Hypothalamus (tissue), 51 donors: ENCODE measurements at regions not wholly inside any gene's neighbourhood (a gene's known extent, or its start where the extent isn't known, plus 50 kb on each side); places are given as distances from the start of the nearest gene placed in this dataset.

ENCODE experiments used
- DNase-seq, 51 donors: peaks; one replicate each; lab custom pipeline; 2025; lab: John Stamatoyannopoulos, UW

DNA sequence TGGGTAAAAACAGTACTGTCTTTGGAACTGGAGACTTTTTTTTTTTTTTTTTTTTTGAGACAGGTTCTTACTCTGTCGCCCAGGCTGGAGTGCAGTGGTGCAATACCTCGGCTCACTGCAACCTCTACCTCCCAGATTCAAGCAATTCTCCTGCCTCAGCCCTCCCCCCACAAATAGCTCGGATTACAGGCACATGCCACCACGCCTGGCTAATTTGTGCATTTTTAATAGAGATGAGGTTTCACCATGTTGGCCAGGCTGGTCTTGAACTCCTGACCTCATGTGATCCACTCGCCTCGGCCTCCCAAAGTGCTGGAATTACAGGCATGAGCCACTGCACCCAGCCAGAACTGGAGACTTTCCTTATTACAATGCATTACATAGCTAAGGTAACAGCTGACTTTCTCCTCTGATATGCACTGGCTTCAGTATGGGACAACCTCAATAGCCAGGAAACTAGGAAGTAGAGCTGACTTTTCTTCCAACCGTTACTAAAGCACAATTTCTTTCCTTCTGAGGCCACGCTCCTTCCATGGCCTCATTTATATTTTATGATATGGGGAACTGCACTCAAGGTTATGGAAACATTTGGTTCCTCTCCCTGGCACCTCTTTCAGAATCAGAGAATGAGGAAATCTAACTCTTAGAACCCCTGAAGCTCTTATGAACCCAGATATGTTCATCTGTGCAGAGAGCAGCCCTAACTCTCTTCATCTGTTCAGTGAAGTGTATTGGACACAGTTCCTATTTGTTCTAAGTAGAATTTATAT, 53.5 kb upstream of the FAM9B start:
- DNase-seq = no peak

DNA sequence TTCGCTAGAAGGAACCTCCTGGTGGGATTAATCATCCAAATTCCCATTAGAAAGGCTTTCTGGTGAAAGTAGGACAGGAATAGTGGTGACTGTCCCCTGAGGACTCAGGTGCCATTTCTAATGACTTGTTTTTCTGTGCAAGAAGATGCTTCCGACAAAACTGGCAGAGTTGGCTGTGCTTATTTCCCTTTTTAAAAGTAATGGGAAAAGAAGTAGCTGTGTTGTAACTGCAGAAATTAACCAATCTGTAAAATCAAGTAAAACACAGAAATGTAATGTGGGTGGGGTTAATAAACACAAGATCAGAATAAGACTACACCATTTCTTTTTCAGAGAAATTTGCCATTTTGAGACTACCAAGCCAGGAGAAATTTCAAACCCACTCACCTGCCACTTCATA, 55.0 kb upstream of the FAM9B start:
- no peak for DNase-seq

DNA sequence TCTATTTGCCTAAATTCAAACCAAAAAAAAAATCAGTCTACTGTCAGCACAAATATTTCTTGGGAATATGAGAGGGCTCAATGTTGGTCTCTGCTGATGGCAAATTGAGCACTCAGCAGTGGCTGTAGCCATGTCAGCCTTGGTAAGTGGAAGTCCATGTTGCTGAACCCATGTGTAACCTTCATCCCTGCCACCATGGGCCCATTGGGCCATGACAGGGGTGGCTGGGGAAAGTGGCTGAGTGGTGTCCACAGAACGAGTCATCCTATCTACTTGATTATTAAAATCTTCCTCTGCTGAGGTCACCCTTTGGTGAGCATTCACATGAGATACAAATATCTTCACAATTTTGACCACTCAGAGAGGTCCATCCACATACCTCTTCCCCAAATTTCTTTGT, 56.8 kb upstream of the FAM9B start:
- no peak for DNase-seq

DNA sequence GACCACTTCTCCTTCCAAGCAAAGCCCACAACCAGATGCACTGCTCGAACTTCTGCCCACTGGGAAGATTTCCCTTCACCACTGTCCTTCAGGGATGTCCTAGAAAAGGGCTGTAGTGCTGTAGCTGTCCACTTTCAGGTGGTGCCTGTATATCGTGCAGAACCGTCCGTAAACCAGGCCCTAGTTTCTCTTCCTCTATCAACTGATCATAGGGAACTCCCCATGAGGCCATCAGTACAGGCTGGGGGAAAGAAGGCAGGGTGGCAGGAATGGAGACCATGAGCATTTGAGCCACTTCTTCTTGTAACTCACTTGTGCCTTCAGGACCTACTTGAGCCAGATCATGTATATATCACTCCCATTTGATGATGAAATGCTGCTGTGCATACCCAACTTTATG, 57.3 kb upstream of the FAM9B start:
- no peak for DNase-seq

DNA sequence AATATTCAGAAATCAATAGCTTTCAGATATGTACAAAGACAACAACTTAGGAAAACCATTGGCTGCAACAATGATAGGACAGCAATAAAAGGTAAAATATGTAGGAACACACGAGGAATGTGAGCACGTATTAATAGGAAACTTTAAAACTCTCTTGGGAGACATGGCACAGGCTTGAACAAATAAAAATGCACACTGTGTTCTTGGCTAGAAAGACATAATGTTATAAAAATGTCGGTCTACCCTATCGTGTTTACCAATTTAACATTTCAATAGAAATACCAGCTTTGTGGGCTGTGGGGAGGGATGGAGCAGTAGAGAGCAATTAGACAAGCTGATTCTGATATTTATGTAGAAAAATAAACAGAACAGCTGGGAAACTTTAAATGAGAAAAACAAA, 69.0 kb upstream of the FAM9B start:
- no peak for DNase-seq

DNA sequence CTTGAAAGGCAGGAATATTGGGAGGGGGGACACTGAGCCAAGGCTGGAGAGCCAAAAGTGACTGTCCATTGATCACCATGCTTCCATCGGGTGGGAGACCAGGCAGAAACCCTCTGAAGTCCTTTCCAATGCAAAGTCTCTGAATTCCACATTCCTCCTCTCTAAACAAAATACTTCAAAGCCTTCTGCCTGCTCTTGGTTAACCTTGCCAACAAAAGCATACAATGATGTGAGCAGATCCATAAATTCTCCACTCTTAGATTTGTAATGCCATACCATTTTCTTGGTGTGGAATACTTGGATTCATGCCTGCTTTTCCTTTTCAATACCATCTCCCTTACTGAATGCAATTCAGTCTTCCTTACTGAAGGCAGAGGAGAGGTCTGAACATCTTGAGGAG, 74.1 kb upstream of the FAM9B start:
- DNase-seq = no peak

DNA sequence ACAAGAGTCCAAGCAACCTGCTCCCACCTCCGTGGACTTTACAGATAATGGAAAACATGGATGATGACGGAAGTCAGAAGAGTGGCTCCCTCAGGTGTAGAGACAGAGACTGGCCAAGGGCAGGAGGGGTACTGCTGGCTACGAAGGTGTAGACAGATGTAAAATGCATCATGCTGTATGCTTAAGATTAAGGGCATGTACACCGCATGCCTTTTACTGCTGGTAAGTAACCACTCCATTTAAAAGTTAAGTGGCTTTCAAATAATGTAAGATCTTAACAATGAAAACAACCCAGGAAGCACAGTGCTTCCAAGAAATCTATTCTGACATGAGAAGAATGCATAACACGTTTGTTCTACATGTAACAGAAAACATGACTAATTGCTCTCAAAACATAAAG, 76.9 kb upstream of the FAM9B start:
- no peak for DNase-seq

DNA sequence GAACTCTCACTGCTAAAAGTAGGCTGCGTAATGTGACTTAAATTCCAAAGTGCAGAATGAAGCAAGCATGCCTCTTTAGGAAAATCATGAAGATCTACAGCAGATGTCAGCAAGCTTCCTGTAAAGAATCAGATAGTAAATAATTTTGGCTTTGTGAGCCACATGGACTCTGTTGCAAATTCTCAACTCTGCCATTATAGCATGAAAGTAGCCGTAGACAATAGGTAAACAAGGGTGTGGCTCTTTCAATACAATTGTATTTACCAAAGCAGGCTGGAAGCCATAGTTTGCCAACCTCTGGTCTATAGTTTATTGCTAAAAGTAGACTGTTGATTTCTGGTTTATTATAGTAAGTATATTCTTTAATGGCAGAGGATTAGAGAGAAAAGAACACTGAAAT, 80.3 kb upstream of the FAM9B start:
- no peak for DNase-seq

DNA sequence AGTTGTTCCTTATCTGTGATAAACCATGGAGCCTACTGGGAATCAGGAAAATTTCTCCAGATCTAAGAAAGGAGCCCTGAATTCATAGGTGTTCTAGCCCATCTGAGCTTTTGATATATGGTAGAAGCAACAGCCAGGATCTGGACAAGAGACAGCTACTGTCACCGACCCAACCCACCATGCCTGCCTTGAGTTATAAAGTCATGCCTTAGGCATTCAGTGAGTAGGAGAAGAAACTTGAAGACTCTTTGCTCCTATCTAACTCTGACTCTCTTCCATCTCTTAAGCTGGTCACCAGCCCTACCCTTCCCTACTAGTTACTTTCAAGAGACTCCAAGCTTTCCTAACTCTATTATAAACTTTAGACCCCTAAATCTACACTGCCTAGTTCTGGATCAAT, 83.9 kb upstream of the FAM9B start:
- DNase-seq = no peak

DNA sequence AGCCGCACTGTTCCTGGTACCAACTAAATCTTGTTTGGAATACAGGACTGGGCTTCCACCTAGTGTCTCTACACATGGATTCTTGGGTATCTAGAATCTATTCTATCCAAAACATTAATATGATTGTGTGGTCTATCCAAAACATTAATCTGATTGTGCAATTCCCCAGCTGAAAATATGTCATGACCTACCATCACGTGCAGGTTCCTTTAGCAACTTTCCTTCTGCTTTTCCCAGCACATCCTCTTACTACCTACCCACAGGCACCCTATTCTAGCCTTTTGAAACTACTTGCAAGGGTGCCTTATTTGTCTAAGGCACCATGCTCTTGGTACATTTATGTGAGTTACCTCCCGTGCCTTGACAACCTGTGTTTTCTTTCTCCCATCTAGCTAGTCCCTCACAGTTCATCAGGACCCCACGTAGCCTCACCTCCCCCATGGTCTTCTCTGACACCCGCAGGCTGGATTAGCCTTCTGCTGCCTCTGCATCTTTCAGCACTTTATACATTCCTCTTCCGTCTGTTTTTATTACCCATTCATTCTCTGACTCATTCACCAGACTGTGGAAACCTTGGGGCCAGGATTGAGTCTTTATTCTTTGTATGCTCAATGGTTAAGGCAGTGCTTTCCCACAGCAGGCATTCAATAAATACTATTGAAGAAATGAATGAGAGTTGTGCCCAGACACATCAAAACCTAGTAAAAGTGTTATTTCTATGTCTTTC, 88.8 kb upstream of the FAM9B start:
- DNase-seq = no peak

DNA sequence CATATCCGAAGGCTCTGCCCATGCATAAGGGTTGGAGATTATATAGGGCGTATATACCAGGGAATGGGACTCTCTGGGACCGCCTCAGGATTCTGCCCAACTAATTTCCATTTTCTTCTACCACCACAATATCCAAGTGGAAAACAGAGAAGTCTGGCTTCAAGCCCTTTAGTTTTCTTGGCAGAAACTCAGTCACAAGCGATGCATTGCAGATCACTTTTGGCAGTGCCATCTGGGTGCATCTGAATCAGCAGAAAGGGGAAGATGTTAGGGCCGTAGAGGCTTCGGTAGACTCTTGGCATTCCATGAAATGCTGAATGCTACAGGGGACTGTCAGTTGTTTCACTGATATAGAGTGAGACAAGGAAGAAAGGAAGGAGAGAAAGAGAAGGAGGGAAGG, 94.1 kb upstream of the FAM9B start:
- peak in 2 of 51 donors; percentile 0 to 15 for DNase-seq

DNA sequence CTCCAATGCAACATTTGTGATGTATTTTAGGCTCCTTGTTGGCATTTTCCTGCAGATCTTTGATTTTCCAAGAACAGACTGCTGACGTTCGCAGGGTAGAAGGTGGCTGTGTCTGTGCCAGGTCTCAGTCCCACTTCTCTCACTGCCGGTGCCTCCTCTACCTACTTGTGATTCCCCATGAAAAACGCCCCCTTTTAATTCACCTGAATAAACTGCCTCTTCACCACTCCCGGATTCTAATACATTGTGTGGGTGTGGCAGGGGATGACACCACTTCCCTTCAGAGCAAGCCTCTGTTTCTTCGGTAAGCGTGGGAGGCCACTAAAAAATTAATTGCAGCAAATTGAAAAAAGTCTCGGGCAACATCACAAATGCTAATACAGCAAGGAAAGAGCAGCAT, 96.1 kb upstream of the FAM9B start:
- DNase-seq = peak in 1 of 51 donors; percentile 1

DNA sequence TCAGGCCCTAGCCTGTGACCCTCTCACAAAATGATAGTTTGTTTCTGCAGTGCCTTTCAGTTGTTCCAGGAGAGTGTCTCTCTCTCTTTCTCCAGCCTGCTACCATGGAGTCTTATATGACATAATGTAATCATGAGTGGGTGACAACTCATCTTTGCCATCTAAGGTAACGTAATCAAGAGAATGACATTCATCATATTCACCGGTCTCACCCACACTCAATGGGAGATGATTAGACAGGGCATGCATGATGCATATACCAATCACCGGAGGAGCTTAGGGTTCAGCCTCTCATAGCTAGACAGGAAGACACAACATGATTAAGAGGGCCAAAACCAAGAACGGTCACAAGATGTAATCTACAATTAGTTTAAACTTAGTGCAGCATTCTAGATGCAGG, 97.1 kb upstream of the FAM9B start:
- no peak for DNase-seq

DNA sequence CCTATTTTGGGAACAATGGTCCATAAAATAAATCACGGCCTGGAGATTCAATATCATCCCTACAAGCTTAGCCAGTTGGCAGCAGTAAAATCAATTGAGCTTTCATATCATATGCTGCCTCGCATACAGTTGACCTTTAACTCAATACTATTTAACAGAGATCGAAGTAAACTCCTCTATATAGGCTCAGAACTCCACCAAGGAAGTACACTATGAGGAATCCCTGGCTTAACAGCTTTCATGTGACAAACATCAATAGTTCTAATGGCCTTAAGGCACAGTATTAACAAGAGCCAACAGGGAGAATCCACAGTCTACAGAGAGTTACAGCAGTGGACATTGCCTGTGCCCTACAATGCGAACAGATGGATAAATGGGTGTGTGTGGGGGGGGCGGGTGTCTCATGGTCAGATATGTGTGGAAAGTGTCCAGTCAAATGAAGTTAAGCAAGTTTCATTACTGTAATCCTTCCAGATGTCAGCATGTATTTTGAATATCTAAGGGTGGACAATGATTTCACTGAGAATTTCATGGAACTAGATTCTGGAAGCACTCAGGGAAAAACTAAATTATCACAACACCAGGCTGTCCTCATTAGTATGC, 98.2 kb upstream of the FAM9B start:
- no peak for DNase-seq

DNA sequence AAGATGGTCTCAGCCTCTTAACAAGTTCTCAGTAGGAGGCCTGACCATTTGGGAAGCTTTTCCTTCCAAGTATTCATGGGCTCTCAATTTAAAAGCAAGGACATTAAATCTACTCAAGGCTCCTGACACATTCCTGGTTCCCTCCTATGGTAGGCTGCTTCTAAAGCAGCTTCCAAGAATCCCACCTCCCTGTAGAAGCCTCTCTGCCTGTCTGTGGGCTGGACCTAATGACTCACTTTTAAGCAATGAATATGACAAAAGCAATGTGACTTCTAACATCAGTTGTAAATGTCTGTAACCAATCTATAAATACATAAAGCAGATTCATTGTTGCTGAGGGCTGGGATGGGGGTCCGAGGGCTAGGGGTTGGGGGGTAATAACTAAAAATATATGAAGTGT, 99.5 kb upstream of the FAM9B start:
- DNase-seq = no peak

DNA sequence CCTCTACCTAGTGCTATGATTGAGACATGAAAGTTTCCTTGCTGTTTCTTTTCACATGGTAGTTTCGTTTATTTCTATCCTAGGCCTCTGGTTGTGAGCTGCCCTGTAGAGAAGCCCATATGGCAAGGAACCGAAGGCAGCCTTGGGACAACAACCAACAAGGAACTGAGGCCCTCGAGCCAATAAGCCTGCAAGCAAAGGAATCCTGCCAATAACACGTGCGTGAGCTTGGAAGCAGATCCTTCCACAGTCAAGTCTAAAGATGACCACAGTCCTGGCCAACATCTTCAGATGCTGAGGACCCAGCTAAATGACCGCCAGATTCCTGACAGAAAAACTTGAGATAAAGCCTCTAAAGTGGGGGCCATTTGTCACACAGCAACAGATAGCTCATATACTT, 100.4 kb upstream of the FAM9B start:
- DNase-seq = no peak

DNA sequence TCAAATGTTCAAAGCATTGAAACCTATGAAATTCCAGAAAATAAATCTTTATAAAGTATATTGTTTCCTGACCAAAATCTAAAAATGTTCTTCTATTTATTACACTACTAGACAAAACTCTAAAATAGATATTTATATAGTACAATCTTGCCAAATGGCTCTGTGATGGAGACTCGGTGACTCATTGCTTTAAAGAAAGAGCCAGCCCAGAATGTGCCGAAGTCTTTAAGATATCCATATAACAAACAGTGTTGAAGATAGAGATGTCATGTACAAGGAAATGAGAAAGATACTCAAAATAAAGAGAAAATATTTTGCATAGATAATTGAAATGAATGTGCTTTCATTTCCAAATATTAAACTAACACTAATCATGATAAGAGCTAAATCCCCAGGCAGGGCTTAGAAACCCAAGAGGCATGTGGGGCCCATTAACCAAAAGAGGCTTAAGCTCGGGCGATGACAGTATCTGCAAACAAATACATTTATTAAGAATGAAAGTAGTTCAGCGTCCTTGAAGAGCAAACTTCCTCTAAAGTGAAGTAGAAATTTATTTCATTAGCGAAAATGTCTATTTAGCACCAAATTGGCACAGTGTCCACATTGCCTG, 102.1 kb upstream of the FAM9B start:
- DNase-seq = no peak

DNA sequence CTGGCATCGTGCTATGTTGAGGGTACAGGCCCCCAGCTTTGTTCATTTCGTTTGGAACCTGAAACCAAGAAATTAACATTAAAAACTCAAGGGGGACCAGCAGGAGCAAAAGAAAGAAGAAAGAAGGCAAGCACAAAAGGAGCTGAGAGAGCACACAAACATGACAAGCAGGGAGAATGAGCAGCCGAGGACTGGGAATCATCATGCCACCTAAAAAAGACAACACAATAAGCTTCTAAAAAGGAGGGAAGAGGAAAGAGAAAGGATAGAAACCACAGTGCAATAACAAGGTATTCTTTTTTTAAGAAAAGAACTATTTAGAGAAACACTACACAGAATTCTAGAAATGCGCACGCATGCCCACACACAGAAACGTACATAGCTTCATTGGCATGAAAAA, 103.2 kb upstream of the FAM9B start:
- DNase-seq = no peak

DNA sequence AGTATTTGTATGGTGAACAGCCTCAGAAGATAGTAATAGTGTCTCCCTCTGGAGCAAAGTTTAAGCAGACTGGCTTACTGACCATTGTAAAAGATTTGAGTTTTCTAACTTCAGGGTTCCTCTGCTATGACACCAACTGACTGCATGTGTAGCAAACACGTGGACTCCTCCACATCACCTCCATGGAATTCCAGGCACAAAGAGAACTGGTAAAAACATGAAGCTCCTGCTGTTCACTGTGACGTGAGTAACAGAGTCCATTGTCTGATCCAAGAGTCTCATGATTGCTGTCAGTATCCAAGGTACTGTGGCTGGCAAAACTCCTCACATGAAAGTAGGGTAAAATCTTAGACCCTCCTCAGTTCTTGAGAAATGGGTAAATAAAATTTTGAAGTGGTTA, 107.6 kb upstream of the FAM9B start:
- DNase-seq = no peak

DNA sequence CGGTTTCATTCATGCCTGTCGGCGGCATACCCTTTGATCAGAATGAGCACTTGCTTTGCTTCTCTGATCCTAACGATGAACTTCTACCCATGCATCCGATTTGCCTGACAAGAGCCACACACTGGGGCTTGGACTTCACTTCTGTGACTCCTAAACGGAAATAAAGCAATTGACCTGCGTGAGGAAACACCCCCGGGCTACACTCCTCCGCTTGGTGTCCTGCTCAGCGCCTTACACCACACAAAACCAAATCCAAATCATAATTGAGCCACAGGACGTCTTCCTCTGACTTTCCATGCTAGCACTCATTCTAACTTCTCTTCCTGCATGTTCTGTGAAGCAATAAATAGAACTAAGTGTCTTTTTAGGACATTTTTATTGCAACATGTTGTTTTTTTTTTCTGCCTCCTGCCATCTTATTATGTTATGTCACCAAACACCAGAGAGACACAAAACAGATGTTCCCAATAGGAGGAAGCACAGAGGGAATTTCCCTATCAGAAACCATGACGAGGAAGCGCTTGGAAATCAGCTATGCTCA, 110.8 kb upstream of the FAM9B start:
- DNase-seq = no peak

DNA sequence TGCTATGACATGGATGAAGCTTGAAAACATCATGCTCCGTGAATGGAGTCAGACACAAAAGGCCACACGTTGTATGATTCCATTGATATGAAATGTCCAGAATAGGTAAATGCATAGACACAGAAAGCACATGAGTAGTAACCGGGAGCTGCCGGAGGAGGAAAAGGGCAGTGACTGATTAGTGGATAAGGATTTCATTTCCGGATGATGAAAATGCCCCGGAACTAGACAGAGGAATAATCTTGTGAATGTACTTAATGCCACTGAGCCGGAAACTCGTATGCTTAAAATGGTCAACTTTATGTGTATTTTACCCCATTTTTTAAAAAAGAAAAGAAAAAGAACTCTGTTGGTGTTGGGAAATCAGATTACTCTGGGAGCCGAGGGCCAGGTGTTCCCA, 112.7 kb upstream of the FAM9B start:
- no peak for DNase-seq
